Mesendoderm (in vitro differentiated cells): ENCODE measurements at regions not wholly inside any gene's neighbourhood (a gene's known extent, or its start where the extent isn't known, plus 50 kb on each side); places are given as distances from the start of the nearest gene placed in this dataset.

Experiments used
- DNase-seq: peaks from one replicate; pipeline ENCODE4 v3.0.0; 2013
- H2AK5ac ChIP-seq: 2 replicates; pipeline ENCODE4 v1.6.1; 2013; ENCODE audit warnings: low read length, inconsistent platforms
- H2BK120ac ChIP-seq: 2 replicates; pipeline ENCODE4 v1.6.1; 2013; ENCODE audit warnings: low read depth, mild to moderate bottlenecking, low read length, moderate library complexity, mixed read lengths
- H2BK15ac ChIP-seq: replicated peaks from 2 replicates; pipeline ENCODE4 v1.6.1; 2013; ENCODE audit warnings: low read depth, mild to moderate bottlenecking, moderate library complexity
- H2BK5ac ChIP-seq: 2 replicates; pipeline ENCODE4 v1.6.1; 2013; ENCODE audit warnings: low read length, inconsistent platforms
- H3K18ac ChIP-seq: 2 replicates; pipeline ENCODE4 v1.6.1; 2013; ENCODE audit warnings: mild to moderate bottlenecking, low read length, mixed read lengths
- H3K23ac ChIP-seq: one replicate; pipeline ENCODE4 v1.6.1; 2013; ENCODE audit warnings: low read length
- H3K27ac ChIP-seq: 2 replicates; pipeline ENCODE4 v1.5.1; 2013; ENCODE audit warnings: low read depth, mild to moderate bottlenecking, inconsistent platforms, low read length, moderate library complexity
- H3K27me3 ChIP-seq: 2 replicates; pipeline ENCODE4 v1.6.1; 2013; ENCODE audit warnings: low read length, control low read depth, mild to moderate bottlenecking, inconsistent platforms; ENCODE audit not compliant: insufficient read depth, poor library complexity
- H3K36me3 ChIP-seq: 2 replicates; pipeline ENCODE4 v1.6.1; 2013; ENCODE audit warnings: low read length, inconsistent platforms; ENCODE audit not compliant: control insufficient read depth, insufficient read depth
- H3K4ac ChIP-seq: one replicate; pipeline ENCODE4 v1.6.1; 2013; ENCODE audit warnings: low read depth, mild to moderate bottlenecking, low read length, moderate library complexity
- H3K4me1 ChIP-seq: 2 replicates; pipeline ENCODE4 v1.6.1; 2013; ENCODE audit warnings: low read depth, low read length, inconsistent platforms; ENCODE audit not compliant: control insufficient read depth
- H3K4me2 ChIP-seq: 2 replicates; pipeline ENCODE4 v1.6.1; 2013; ENCODE audit warnings: low read length
- H3K4me3 ChIP-seq: 2 replicates; pipeline ENCODE4 v1.5.1; 2013; ENCODE audit warnings: mild to moderate bottlenecking, low read length
- H3K56ac ChIP-seq: one replicate; pipeline ENCODE4 v1.6.1; 2013; ENCODE audit warnings: low read length
- H3K79me1 ChIP-seq: 2 replicates; pipeline ENCODE4 v1.6.1; 2013; ENCODE audit warnings: low read length, inconsistent platforms
- H3K79me2 ChIP-seq: 2 replicates; pipeline ENCODE4 v1.6.1; 2013; ENCODE audit warnings: mild to moderate bottlenecking, low read length; ENCODE audit not compliant: control insufficient read depth, insufficient read depth
- H3K9ac ChIP-seq: 2 replicates; pipeline ENCODE4 v1.6.1; 2013; ENCODE audit warnings: low read length, inconsistent platforms
- H4K5ac ChIP-seq: one replicate; pipeline ENCODE4 v1.6.1; 2013; ENCODE audit warnings: low read length
- H4K8ac ChIP-seq: one replicate; pipeline ENCODE4 v1.6.1; 2013; ENCODE audit warnings: low read depth, mild to moderate bottlenecking, control low read depth, low read length, moderate library complexity
- WGBS: extraction: QIAGEN DNeasy Blood & Tissue Kit; methylation state at CpG from one replicate; pipeline ENCODE4 v1.1.7; 2013; ENCODE audit warnings: low lambda C conversion rate, missing lambda C conversion rate; ENCODE audit not compliant: insufficient coverage; ENCODE audit errors: extremely low coverage; 5-methylcytosine and 5-hydroxymethylcytosine counted together

GRCh38 chr22:44583854-44584253 lies 85.8 kb upstream of the RTL6 start:
- Histone ChIP-seq H2BK120ac (no peak overlapping the region), H2BK15ac (no peak overlapping the region), H3K4me3 (no peak overlapping the region), H3K4me2 (no peak overlapping the region), H3K79me1 (no peaks in the 10 kb centered on the region), H3K27me3 (no peaks in the 10 kb centered on the region), H3K23ac (no peak overlapping the region), H2AK5ac (no peak overlapping the region), H3K9ac (no peak overlapping the region), H3K56ac (no peak overlapping the region), H3K79me2 (no peaks in the 10 kb centered on the region), H3K18ac (no peak overlapping the region), H3K4me1 (no peaks in the 10 kb centered on the region), H4K8ac (no peak overlapping the region), H3K36me3 (no peaks in the 10 kb centered on the region), H4K5ac (no peak overlapping the region), H3K27ac (no peak overlapping the region), H2BK5ac (no peak overlapping the region), H3K4ac (no peak overlapping the region)
- WGBS, result no CpG with 5 or more reads among the region's 12 CpGs
- DNase-seq, result no peak

GRCh38 chr22:44583061-44583760 lies 85.2 kb upstream of the RTL6 start:
- Histone ChIP-seq H3K27ac (no peak overlapping the region), H4K5ac (no peak overlapping the region), H3K4me1 (no peaks in the 10 kb centered on the region), H2BK15ac (no peak overlapping the region), H3K79me2 (no peaks in the 10 kb centered on the region), H3K23ac (no peak overlapping the region), H3K79me1 (no peaks in the 10 kb centered on the region), H3K4me2 (no peak overlapping the region), H3K27me3 (no peaks in the 10 kb centered on the region), H3K4me3 (no peak overlapping the region), H3K9ac (no peak overlapping the region), H2BK5ac (no peak overlapping the region), H4K8ac (no peak overlapping the region), H3K36me3 (no peaks in the 10 kb centered on the region), H2BK120ac (no peak overlapping the region), H2AK5ac (no peak overlapping the region), H3K4ac (no peak overlapping the region), H3K18ac (no peak overlapping the region), H3K56ac (no peak overlapping the region)
- WGBS, result no CpG with 5 or more reads among the region's 15 CpGs
- DNase-seq, result no peak

- H2BK120ac ChIP-seq, result no peak overlapping the region
- no peak overlapping the region for H4K8ac ChIP-seq
- no peaks in the 10 kb centered on the region for H3K36me3 ChIP-seq
- no peaks in the 10 kb centered on the region for H3K27me3 ChIP-seq
- no peak overlapping the region for H3K27ac ChIP-seq
- H3K9ac ChIP-seq, result no peak overlapping the region
- H3K4me1 ChIP-seq, result no peaks in the 10 kb centered on the region
- no peak overlapping the region for H4K5ac ChIP-seq
- no CpG with 5 or more reads among the region's 10 CpGs for WGBS
- H3K18ac ChIP-seq, result no peak overlapping the region
- H3K56ac ChIP-seq, result no peak overlapping the region
- H3K4me2 ChIP-seq, result no peak overlapping the region
- no peak overlapping the region for H3K23ac ChIP-seq
- no peak overlapping the region for H2AK5ac ChIP-seq
- no peaks in the 10 kb centered on the region for H3K79me2 ChIP-seq
- no peak overlapping the region for H2BK5ac ChIP-seq
- no peak overlapping the region for H3K4ac ChIP-seq
- no peak overlapping the region for H3K4me3 ChIP-seq
- H2BK15ac ChIP-seq, result no peak overlapping the region
- no peaks in the 10 kb centered on the region for H3K79me1 ChIP-seq
- no peak for DNase-seq
Observed at GRCh38 chr22:44582016-44582415, 84.0 kb upstream of the RTL6 start.

GRCh38 chr22:44581096-44581435 lies 83.0 kb upstream of the RTL6 start:
- Histone ChIP-seq H3K18ac (no peak overlapping the region), H2AK5ac (no peak overlapping the region), H3K79me2 (no peaks in the 10 kb centered on the region), H2BK15ac (no peak overlapping the region), H2BK5ac (no peak overlapping the region), H3K27me3 (no peaks in the 10 kb centered on the region), H3K4me2 (no peak overlapping the region), H3K36me3 (no peaks in the 10 kb centered on the region), H3K4ac (no peak overlapping the region), H3K23ac (no peak overlapping the region), H4K5ac (no peak overlapping the region), H3K56ac (no peak overlapping the region), H4K8ac (no peak overlapping the region), H3K4me1 (no peaks in the 10 kb centered on the region), H3K4me3 (no peak overlapping the region), H3K79me1 (no peaks in the 10 kb centered on the region), H3K27ac (no peak overlapping the region), H2BK120ac (no peak overlapping the region), H3K9ac (no peak overlapping the region)
- WGBS, result no CpG with 5 or more reads among the region's 12 CpGs
- no peak for DNase-seq

GRCh38 chr22:44580176-44581095 lies 82.4 kb upstream of the RTL6 start:
- H2BK15ac ChIP-seq, result no peak overlapping the region
- no peak for DNase-seq
- no peaks in the 10 kb centered on the region for H3K79me1 ChIP-seq
- H3K4me1 ChIP-seq, result no peaks in the 10 kb centered on the region
- H3K4me2 ChIP-seq, result no peak overlapping the region
- no peak overlapping the region for H2AK5ac ChIP-seq
- H3K18ac ChIP-seq, result no peak overlapping the region
- no peak overlapping the region for H3K4me3 ChIP-seq
- H3K9ac ChIP-seq, result no peak overlapping the region
- no CpG with 5 or more reads among the region's 22 CpGs for WGBS
- no peak overlapping the region for H3K4ac ChIP-seq
- H4K5ac ChIP-seq, result no peak overlapping the region
- no peak overlapping the region for H4K8ac ChIP-seq
- no peaks in the 10 kb centered on the region for H3K27me3 ChIP-seq
- no peak overlapping the region for H3K27ac ChIP-seq
- no peak overlapping the region for H3K56ac ChIP-seq
- no peaks in the 10 kb centered on the region for H3K36me3 ChIP-seq
- H2BK5ac ChIP-seq, result no peak overlapping the region
- no peaks in the 10 kb centered on the region for H3K79me2 ChIP-seq
- H3K23ac ChIP-seq, result no peak overlapping the region
- H2BK120ac ChIP-seq, result no peak overlapping the region
